HepG2 (cell line): ENCODE measurements at regions not wholly inside any gene's neighbourhood (a gene's known extent, or its start where the extent isn't known, plus 50 kb on each side); places are given as distances from the start of the nearest gene placed in this dataset.
A peak's percentile ranks its signal among the peaks of the same experiment; 100 is the strongest.

ENCODE experiments used
- ATAC-seq: fragments of 200-7000 bp; cut with Tn5 transposase; 3 replicates; pipeline ENCODE4 v1.9.1; 2020; ENCODE audit warnings: mild to moderate bottlenecking, moderate library complexity
- BruUV-seq: library from RNA; stranded (reverse); fragments of 400-500 nt; replicated peaks from 2 replicates; lab custom pipeline; 2021; lab: Mats Ljungman, UMichigan
- CTCF ChIA-PET: fragments of 300-600 bp; formaldehyde crosslinking; extraction: SDS; loops from one replicate; lab custom pipeline; 2021; ENCODE audit warnings: low total read pairs, inconsistent platforms, low intra/inter-chr PET ratio; lab: Yijun Ruan, JAX
- POLR2A ChIA-PET: fragments of 350-600 bp; sonication (Branson Sonifier 250); formaldehyde crosslinking; loops from one replicate; lab custom pipeline; 2020; ENCODE audit warnings: antibody characterized with exemption, inconsistent platforms; lab: Yijun Ruan, JAX
- DNase-seq: peaks from one replicate; pipeline ENCODE4 v3.0.0-alpha.2; 2015; ENCODE audit warnings: low spot score
- FAIRE-seq: peaks from 3 replicates; lab custom pipeline; 2011; peaks lifted over from hg19 to GRCh38; lab: Jason Lieb, UNC
- H2AFZ ChIP-seq: one replicate; pipeline ENCODE4 v1.6.1; 2011; ENCODE audit warnings: low read length, inconsistent platforms
- H3K27ac ChIP-seq: fragments of 300-600 bp; 3 replicates; pipeline ENCODE4 v1.8.0; 2011; ENCODE audit warnings: mixed run types, mild to moderate bottlenecking, mixed read lengths, low read length, inconsistent platforms; ENCODE audit not compliant: insufficient read depth; ENCODE audit errors: extremely low read length
- H3K27me3 ChIP-seq, 2 experiments: fragments of 200-600 bp in 1 of 2; 2 replicates in 1 of 2; 3 replicates in 1 of 2; pipeline versions ENCODE4 v1.6.0 to v1.8.0; 2011; ENCODE audit warnings: low read length in 2 of 2, mild to moderate bottlenecking in 2 of 2, moderate library complexity in 2 of 2, inconsistent platforms in 1 of 2; ENCODE audit not compliant: insufficient read depth in 2 of 2, control insufficient read depth in 1 of 2
- H3K36me3 ChIP-seq, 2 experiments: fragments of 200-600 bp in 1 of 2; replicated peaks in 1 of 2; 2 replicates in 1 of 2; 3 replicates in 1 of 2; pipeline versions ENCODE4 v1.5.1 to v1.8.0; 2011; ENCODE audit warnings: low read length in 2 of 2, inconsistent platforms in 1 of 2; ENCODE audit not compliant: insufficient read depth in 2 of 2, control insufficient read depth in 1 of 2
- H3K4me1 ChIP-seq: 2 replicates; pipeline ENCODE4 v1.5.1; 2012; ENCODE audit warnings: low read length, inconsistent platforms; ENCODE audit not compliant: insufficient read depth
- H3K4me2 ChIP-seq: 2 replicates; pipeline ENCODE4 v1.6.0; 2011; ENCODE audit warnings: low read depth, low read length, inconsistent platforms
- H3K4me3 ChIP-seq, 3 experiments: fragments of 200-600 bp in 1 of 3; sonication (generic), shearing (Covaris generic) in 1 of 3; replicated peaks in 1 of 3; 2 replicates each; pipeline ENCODE4 v1.5.1; 2011 to 2016; ENCODE audit warnings: low read length in 3 of 3, inconsistent platforms in 2 of 3, low read depth in 2 of 3, mild to moderate bottlenecking in 2 of 3, control low read depth in 1 of 3, mixed read lengths in 1 of 3; ENCODE audit not compliant: insufficient read depth in 1 of 3
- H3K79me2 ChIP-seq: one replicate; pipeline ENCODE4 v1.6.1; 2011; ENCODE audit warnings: low read length, inconsistent platforms; ENCODE audit not compliant: insufficient read depth
- H3K9ac ChIP-seq: 2 replicates; pipeline ENCODE4 v1.6.0; 2011; ENCODE audit warnings: mild to moderate bottlenecking, low read depth, low read length, inconsistent platforms; ENCODE audit not compliant: insufficient read depth
- H3K9me3 ChIP-seq: 2 replicates; pipeline ENCODE4 v1.5.1; 2012; ENCODE audit warnings: mild to moderate bottlenecking, low read length
- H4K20me1 ChIP-seq: 2 replicates; pipeline ENCODE4 v1.6.0; 2011; ENCODE audit warnings: inconsistent platforms, mild to moderate bottlenecking, low read length, moderate library complexity; ENCODE audit not compliant: insufficient read depth
- CEBPG ChIP-seq: IDR thresholded peaks from 2 replicates; pipeline ENCODE4 v1.6.1; 2016
- EZH2 ChIP-seq: conservative IDR thresholded peaks from 2 replicates; pipeline ENCODE4 v1.6.1; 2012; ENCODE audit warnings: mild to moderate bottlenecking, low read depth, low read length, moderate library complexity
- GLI4 ChIP-seq: sonication (generic); formaldehyde crosslinking; IDR thresholded peaks from 2 replicates; pipeline ENCODE4 v1.5.1; 2020; ENCODE audit warnings: missing genetic modification reagents, mild to moderate bottlenecking, moderate library complexity, borderline replicate concordance
- MAFF ChIP-seq: IDR thresholded peaks from 2 replicates; pipeline ENCODE4 v1.6.1; 2011; ENCODE audit warnings: low read depth, low read length, improper control_type of control experiment
- MAFK ChIP-seq, 2 experiments: IDR thresholded peaks in 1 of 2; conservative IDR thresholded peaks in 1 of 2; 2 replicates each; pipeline ENCODE4 v1.6.1; 2011; ENCODE audit warnings: improper control_type of control experiment in 2 of 2, low read length in 2 of 2
- ZBTB42 ChIP-seq: sonication (generic); formaldehyde crosslinking; IDR thresholded peaks from 2 replicates; pipeline ENCODE4 v1.5.0; 2020; ENCODE audit warnings: mild to moderate bottlenecking, missing genetic modification reagents
- WGBS: methylation state at CpG from one replicate; pipeline ENCODE4 v1.1.6; 2017; ENCODE audit warnings: low lambda C conversion rate; 5-methylcytosine and 5-hydroxymethylcytosine counted together
- in situ Hi-C: cut with HindIII; loops from 2 replicates; pipeline ENCODE4 v1.10.0; 2017; ENCODE audit warnings: low pct_unique_long_range_greater_than_20kb; ENCODE audit not compliant: extremely low pct_ligation_motif_present
- intact Hi-C: fragments of 100-400 bp; cut with micrococcal nuclease; formaldehyde crosslinking; loops from one replicate; pipeline ENCODE4 v1.10.0; 2022; ENCODE audit not compliant: unreplicated experiment

GRCh38 chr6:169848946-169849345, 97.5 kb downstream of the ERMARD start:
- no peak overlapping the region for H3K4me3 ChIP-seq
- no peak overlapping the region for H3K27ac ChIP-seq
- 44% methylated on average over 7 of the region's 13 CpGs for WGBS
- no peaks in the 10 kb centered on the region for H4K20me1 ChIP-seq
- H3K9me3 ChIP-seq = no peaks in the 10 kb centered on the region
- in situ Hi-C loops (no loop called here), intact Hi-C loops (no loop called here)
- H3K4me1 ChIP-seq = no peaks in the 10 kb centered on the region
- POLR2A ChIA-PET = no interaction called here
- no TSS peak for BruUV-seq
- FAIRE-seq = no peak
- TF ChIP-seq GLI4 (CRISPR knock-in tag) (no peak), EZH2 (0 out of 2 replicates have a peak, but pooled peaks have one; percentile 59), CEBPG (CRISPR knock-in tag) (no peak)
- H2AFZ ChIP-seq = no peak overlapping the region
- CTCF ChIA-PET = no interaction called here
- DNase-seq = no peak
- H3K36me3 ChIP-seq = no peaks in the 10 kb centered on the region
- no peak for ATAC-seq
- peaks cover 21 to 77% of the 10 kb centered on the region in 2 experiments for H3K27me3 ChIP-seq
- H3K9ac ChIP-seq = no peak overlapping the region
- no peaks in the 10 kb centered on the region for H3K79me2 ChIP-seq
- H3K4me2 ChIP-seq = 0 out of 2 replicates have a peak overlapping the region, but pooled peaks have one; percentile 26

GRCh38 chr6:169847901-169848311, 96.5 kb downstream of the ERMARD start:
- H3K9me3 ChIP-seq = no peaks in the 10 kb centered on the region
- no peaks in the 10 kb centered on the region for H3K36me3 ChIP-seq
- H3K79me2 ChIP-seq = no peaks in the 10 kb centered on the region
- H3K9ac ChIP-seq = no peak overlapping the region
- TF ChIP-seq MAFK (conservative IDR thresholded peaks at IDR 0.05 in 1 of 2, IDR thresholded peaks at IDR 0.05 in 1 of 2; ENCODE audit: low read length in 2 of 2) (peak; percentile 94 to 97), ZBTB42 (no peak), MAFF (peak; percentile 95)
- no peaks in the 10 kb centered on the region for H3K4me1 ChIP-seq
- peaks cover 22 to 87% of the 10 kb centered on the region in 2 experiments for H3K27me3 ChIP-seq
- no peak overlapping the region for H3K4me3 ChIP-seq
- POLR2A ChIA-PET = no interaction called here
- no peak overlapping the region for H2AFZ ChIP-seq
- WGBS = 21% methylated on average over 5 of the region's 8 CpGs
- intact Hi-C loops (no loop called here), in situ Hi-C loops (no loop called here)
- no peak for ATAC-seq
- no peak overlapping the region for H3K27ac ChIP-seq
- FAIRE-seq = no peak
- DNase-seq = no peak
- no peak overlapping the region for H3K4me2 ChIP-seq
- H4K20me1 ChIP-seq = no peaks in the 10 kb centered on the region
- CTCF ChIA-PET = no interaction called here
- no TSS peak for BruUV-seq
